CD4-positive, alpha-beta T cell (primary cell): ENCODE measurements at regions not wholly inside any gene's neighbourhood (a gene's known extent, or its start where the extent isn't known, plus 50 kb on each side); places are given as distances from the start of the nearest gene placed in this dataset.

Source experiments
- ATAC-seq: fragments of 200-7000 bp; cut with Tn5 transposase; one replicate; pipeline ENCODE4 v1.10.0; 2022; ENCODE audit warnings: mild to moderate bottlenecking; ENCODE audit not compliant: poor library complexity
- CTCF ChIA-PET: fragments of 350-600 bp; sonication (Branson Sonifier 250); formaldehyde crosslinking; loops from one replicate; lab custom pipeline; 2021; ENCODE audit warnings: antibody characterized with exemption, inconsistent platforms; lab: Charles Lee
- POLR2A ChIA-PET: fragments of 350-600 bp; sonication (Branson Sonifier 250); formaldehyde crosslinking; loops from one replicate; lab custom pipeline; 2021; ENCODE audit warnings: antibody characterized with exemption, inconsistent platforms; lab: Charles Lee
- DNase-seq, 14 experiments: peaks; one replicate each; pipeline ENCODE4 v3.0.0-alpha.2; 2013 to 2020; ENCODE audit warnings: mixed read lengths in 2 of 14
- H3K27ac ChIP-seq, 2 donors: one replicate each; pipeline versions ENCODE4 v1.5.1 to v1.7.0; 2013; ENCODE audit warnings: low read length in 2 of 2, low read depth in 1 of 2, mild to moderate bottlenecking in 1 of 2
- H3K27me3 ChIP-seq, 2 experiments: 1 replicate in 1 of 2; 2 replicates in 1 of 2; pipeline versions ENCODE4 v1.6.1 to v1.7.0; 2013; ENCODE audit warnings: low read length in 2 of 2, control low read depth in 1 of 2, mild to moderate bottlenecking in 1 of 2, moderate library complexity in 1 of 2; ENCODE audit not compliant: insufficient read depth in 2 of 2, control insufficient read depth in 1 of 2
- H3K36me3 ChIP-seq: one replicate; pipeline ENCODE4 v1.6.1; 2013; ENCODE audit warnings: low read length, control low read depth; ENCODE audit not compliant: insufficient read depth
- H3K4me1 ChIP-seq: one replicate; pipeline ENCODE4 v1.6.1; 2013; ENCODE audit warnings: low read length, control low read depth; ENCODE audit not compliant: insufficient read depth
- H3K4me3 ChIP-seq: one replicate; pipeline ENCODE4 v1.5.1; 2013; ENCODE audit warnings: mild to moderate bottlenecking, low read length, moderate library complexity
- H3K9me3 ChIP-seq, 2 experiments: 1 replicate in 1 of 2; 2 replicates in 1 of 2; pipeline versions ENCODE4 v1.6.1 to v1.7.0; 2013; ENCODE audit warnings: low read length in 2 of 2, mild to moderate bottlenecking in 2 of 2, control low read depth in 1 of 2, moderate library complexity in 1 of 2; ENCODE audit not compliant: control insufficient read depth in 1 of 2, insufficient read depth in 1 of 2
- H3K27ac Mint-ChIP-seq: one replicate; pipeline ENCODE4 v1.8.0; 2020; ENCODE audit warnings: mixed read lengths
- H3K27me3 Mint-ChIP-seq: one replicate; pipeline ENCODE4 v1.8.0; 2021; ENCODE audit warnings: mixed read lengths
- H3K36me3 Mint-ChIP-seq: one replicate; pipeline ENCODE4 v1.8.0; 2021; ENCODE audit warnings: low read depth, mixed read lengths
- H3K4me1 Mint-ChIP-seq: one replicate; pipeline ENCODE4 v1.8.0; 2021; ENCODE audit warnings: low read depth, mixed read lengths
- H3K4me3 Mint-ChIP-seq: one replicate; pipeline ENCODE4 v1.8.0; 2020; ENCODE audit warnings: mild to moderate bottlenecking, mixed read lengths
- H3K9me3 Mint-ChIP-seq: one replicate; pipeline ENCODE4 v1.8.0; 2020; ENCODE audit warnings: mixed read lengths
- intact Hi-C, 2 experiments: fragments of 100-400 bp; cut with DNase I in 1 of 2; cut with micrococcal nuclease in 1 of 2; formaldehyde crosslinking; loops; one replicate each; pipeline versions ENCODE4 v1.15.1 to v1.9.0; 2023 to 2025; cut with DNase I, micrococcal nuclease
- TF ChIP-seq, protein P1 (sequence below): fragments of 200-600 bp; IDR thresholded peaks from one replicate; pipeline ENCODE4 v1.8.0; 2022; ENCODE audit warnings: antibody characterized with exemption, mild to moderate bottlenecking

DNA sequence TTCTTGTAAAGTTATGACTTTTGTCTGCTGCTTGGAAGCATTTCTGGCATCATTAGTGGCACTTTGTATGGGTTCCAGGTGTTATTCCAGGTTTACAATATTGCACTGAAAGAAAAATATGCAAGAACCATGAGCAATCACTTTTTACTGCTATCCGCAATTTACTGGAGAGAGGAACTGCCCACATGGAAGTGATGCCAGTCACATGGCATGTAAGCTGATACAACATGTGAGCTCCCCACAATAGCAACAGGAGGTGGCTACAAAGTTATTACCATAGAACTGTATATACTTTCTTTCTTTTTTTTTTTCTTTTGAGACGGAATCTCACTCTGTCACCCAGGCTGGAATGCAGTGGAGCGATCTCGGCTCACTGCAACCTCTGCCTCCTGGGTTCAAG lies 1012.1 kb downstream of the BCL11B start:
- Mint-ChIP-seq H3K27ac (no peak overlapping the region), H3K4me3 (no peak overlapping the region), H3K4me1 (peaks cover 25% of the 10 kb centered on the region), H3K27me3 (no peaks in the 10 kb centered on the region), H3K9me3 (peaks cover 3% of the 10 kb centered on the region), H3K36me3 (no peaks in the 10 kb centered on the region)
- H3K36me3 ChIP-seq, result no peaks in the 10 kb centered on the region
- no peaks in the 10 kb centered on the region for H3K4me1 ChIP-seq
- CTCF ChIA-PET, result no interaction called here
- ATAC-seq (no peak), DNase-seq (no peak)
- no peaks in the 10 kb centered on the region for H3K9me3 ChIP-seq
- intact Hi-C loops, result no loop called here
- TF ChIP-seq, protein P1, sequence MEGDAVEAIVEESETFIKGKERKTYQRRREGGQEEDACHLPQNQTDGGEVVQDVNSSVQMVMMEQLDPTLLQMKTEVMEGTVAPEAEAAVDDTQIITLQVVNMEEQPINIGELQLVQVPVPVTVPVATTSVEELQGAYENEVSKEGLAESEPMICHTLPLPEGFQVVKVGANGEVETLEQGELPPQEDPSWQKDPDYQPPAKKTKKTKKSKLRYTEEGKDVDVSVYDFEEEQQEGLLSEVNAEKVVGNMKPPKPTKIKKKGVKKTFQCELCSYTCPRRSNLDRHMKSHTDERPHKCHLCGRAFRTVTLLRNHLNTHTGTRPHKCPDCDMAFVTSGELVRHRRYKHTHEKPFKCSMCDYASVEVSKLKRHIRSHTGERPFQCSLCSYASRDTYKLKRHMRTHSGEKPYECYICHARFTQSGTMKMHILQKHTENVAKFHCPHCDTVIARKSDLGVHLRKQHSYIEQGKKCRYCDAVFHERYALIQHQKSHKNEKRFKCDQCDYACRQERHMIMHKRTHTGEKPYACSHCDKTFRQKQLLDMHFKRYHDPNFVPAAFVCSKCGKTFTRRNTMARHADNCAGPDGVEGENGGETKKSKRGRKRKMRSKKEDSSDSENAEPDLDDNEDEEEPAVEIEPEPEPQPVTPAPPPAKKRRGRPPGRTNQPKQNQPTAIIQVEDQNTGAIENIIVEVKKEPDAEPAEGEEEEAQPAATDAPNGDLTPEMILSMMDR, result no peak
- H3K4me3 ChIP-seq, result no peak overlapping the region
- POLR2A ChIA-PET, result no interaction called here
- H3K27me3 ChIP-seq, result no peaks in the 10 kb centered on the region
- no peak overlapping the region for H3K27ac ChIP-seq

DNA sequence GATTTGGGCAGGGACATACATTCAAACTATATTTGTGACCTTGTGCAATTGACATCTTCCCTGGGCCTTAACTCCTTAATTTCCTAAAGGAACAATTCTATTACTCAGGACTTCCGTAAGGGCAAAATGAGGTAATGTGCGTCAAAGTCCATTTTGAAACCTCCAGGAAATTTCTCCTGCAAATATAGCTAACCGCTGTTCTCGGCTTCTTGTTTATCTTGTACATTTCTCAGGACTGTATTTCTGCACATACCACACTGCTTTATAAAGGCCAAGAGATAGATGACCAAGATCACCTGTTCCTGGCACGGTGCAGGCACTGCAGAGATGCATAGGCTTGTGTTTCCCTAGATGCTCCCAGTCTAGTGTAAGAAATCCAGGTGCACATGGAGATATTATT lies 1009.4 kb downstream of the BCL11B start:
- intact Hi-C loops, result no loop called here
- POLR2A ChIA-PET, result no interaction called here
- H3K4me1 Mint-ChIP-seq, result peaks cover 37% of the 10 kb centered on the region

DNA sequence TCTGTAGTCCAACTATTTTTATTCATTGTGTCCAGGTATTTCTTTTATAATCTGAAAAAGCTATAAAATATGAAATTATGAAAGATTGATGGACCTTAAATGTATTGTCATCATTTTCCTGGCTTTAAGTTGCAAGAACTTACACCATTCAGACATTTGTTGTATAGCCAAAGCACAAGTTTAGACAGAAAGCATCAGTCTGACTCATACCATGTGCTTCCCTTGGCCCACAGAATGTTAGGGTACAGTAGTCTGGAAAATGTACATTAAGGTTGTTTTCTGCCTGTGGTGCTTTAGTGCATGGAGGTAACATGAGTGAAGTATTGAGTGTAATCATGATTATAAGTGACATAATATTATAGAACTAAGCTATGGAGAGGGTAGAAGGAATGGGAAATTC lies 1002.5 kb downstream of the BCL11B start:
- Mint-ChIP-seq H3K9me3 (peaks cover 16% of the 10 kb centered on the region), H3K27me3 (no peaks in the 10 kb centered on the region), H3K36me3 (no peaks in the 10 kb centered on the region), H3K4me3 (no peak overlapping the region), H3K27ac (no peak overlapping the region), H3K4me1 (peaks cover 15% of the 10 kb centered on the region)
- TF ChIP-seq, protein P1, result no peak
- ATAC-seq (no peak), DNase-seq (no peak)
- H3K27ac ChIP-seq, result no peak overlapping the region
- no peaks in the 10 kb centered on the region for H3K27me3 ChIP-seq
- no peak overlapping the region for H3K4me3 ChIP-seq
- H3K9me3 ChIP-seq, result peaks cover 0 to 10% of the 10 kb centered on the region in 2 experiments
- intact Hi-C loops, result no loop called here
- POLR2A ChIA-PET, result interaction anchor here (0.9 kb wide), 1 partner anchor 11 kb away, joined by 3 read pairs; no protein-coding TSS in a partner anchor
- no peaks in the 10 kb centered on the region for H3K4me1 ChIP-seq
- no peaks in the 10 kb centered on the region for H3K36me3 ChIP-seq
- CTCF ChIA-PET, result interaction anchor here (1.1 kb wide), 1 partner anchor 15 kb away, joined by 3 read pairs; no protein-coding TSS in a partner anchor

More for the DNA sequence above, 1009.4 kb downstream of the BCL11B start:
- no peaks in the 10 kb centered on the region for H3K27me3 Mint-ChIP-seq
- no peak overlapping the region for H3K4me3 Mint-ChIP-seq
- H3K27me3 ChIP-seq, result no peaks in the 10 kb centered on the region
- TF ChIP-seq, protein P1, result no peak
- ATAC-seq (no peak), DNase-seq (no peak)
- CTCF ChIA-PET, result no interaction called here
- H3K27ac Mint-ChIP-seq, result no peak overlapping the region
- peaks cover 6% of the 10 kb centered on the region for H3K9me3 Mint-ChIP-seq
- H3K4me1 ChIP-seq, result no peaks in the 10 kb centered on the region
- no peak overlapping the region for H3K27ac ChIP-seq
- H3K4me3 ChIP-seq, result no peak overlapping the region
- H3K36me3 ChIP-seq, result no peaks in the 10 kb centered on the region
- H3K9me3 ChIP-seq, result no peaks in the 10 kb centered on the region
- H3K36me3 Mint-ChIP-seq, result no peaks in the 10 kb centered on the region
